Nephron progenitor cell (in vitro differentiated cells): ENCODE measurements at regions not wholly inside any gene's neighbourhood (a gene's known extent, or its start where the extent isn't known, plus 50 kb on each side); places are given as distances from the start of the nearest gene placed in this dataset.

Experiments used
- DNase-seq: peaks from one replicate; pipeline ENCODE4 v3.0.0; 2021
- H3K27ac Mint-ChIP-seq: 2 replicates; pipeline ENCODE4 v1.8.0; 2021; ENCODE audit warnings: mild to moderate bottlenecking, moderate library complexity, mixed read lengths
- H3K27me3 Mint-ChIP-seq: 2 replicates; pipeline ENCODE4 v1.8.0; 2021; ENCODE audit warnings: mild to moderate bottlenecking, low read depth, mixed read lengths; ENCODE audit not compliant: poor library complexity
- H3K36me3 Mint-ChIP-seq: 2 replicates; pipeline ENCODE4 v1.8.0; 2021; ENCODE audit warnings: low read depth, mixed read lengths
- H3K4me1 Mint-ChIP-seq: 2 replicates; pipeline ENCODE4 v1.8.0; 2021; ENCODE audit warnings: mixed read lengths
- H3K4me3 Mint-ChIP-seq: 2 replicates; pipeline ENCODE4 v1.8.0; 2021; ENCODE audit warnings: mild to moderate bottlenecking, moderate library complexity, mixed read lengths
- H3K9me3 Mint-ChIP-seq: 2 replicates; pipeline ENCODE4 v1.8.0; 2021; ENCODE audit warnings: mild to moderate bottlenecking, moderate library complexity, mixed read lengths
- TF ChIP-seq, protein P1 (sequence below): fragments of 200-600 bp; sonication (generic); IDR thresholded peaks from 2 replicates; pipeline ENCODE4 v1.5.0; 2021; ENCODE audit warnings: antibody characterized with exemption

DNA sequence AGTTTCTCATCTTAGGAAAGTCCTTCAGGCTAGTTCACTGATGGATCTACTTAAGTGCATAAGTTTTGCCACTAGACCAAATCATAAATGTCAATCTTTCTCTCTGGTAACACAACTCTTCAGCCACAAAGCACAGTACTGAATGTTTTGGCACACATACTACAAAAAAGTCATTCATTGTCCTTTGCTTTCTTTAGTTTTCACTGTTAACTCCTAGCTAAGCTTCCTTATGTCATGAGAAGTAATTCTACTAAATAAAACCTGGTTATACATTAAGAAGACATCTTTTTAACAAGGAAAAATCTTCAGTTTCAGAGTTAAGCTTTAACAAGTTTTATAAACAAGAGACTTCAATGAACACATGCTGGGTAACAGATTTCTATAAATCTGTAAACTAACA is 379.2 kb upstream of the NFIA start:
- TF ChIP-seq, protein P1, sequence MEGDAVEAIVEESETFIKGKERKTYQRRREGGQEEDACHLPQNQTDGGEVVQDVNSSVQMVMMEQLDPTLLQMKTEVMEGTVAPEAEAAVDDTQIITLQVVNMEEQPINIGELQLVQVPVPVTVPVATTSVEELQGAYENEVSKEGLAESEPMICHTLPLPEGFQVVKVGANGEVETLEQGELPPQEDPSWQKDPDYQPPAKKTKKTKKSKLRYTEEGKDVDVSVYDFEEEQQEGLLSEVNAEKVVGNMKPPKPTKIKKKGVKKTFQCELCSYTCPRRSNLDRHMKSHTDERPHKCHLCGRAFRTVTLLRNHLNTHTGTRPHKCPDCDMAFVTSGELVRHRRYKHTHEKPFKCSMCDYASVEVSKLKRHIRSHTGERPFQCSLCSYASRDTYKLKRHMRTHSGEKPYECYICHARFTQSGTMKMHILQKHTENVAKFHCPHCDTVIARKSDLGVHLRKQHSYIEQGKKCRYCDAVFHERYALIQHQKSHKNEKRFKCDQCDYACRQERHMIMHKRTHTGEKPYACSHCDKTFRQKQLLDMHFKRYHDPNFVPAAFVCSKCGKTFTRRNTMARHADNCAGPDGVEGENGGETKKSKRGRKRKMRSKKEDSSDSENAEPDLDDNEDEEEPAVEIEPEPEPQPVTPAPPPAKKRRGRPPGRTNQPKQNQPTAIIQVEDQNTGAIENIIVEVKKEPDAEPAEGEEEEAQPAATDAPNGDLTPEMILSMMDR, result no peak
- Mint-ChIP-seq H3K36me3 (no peaks in the 10 kb centered on the region), H3K4me3 (no peak overlapping the region), H3K27me3 (peaks cover 4% of the 10 kb centered on the region), H3K9me3 (peaks cover 11% of the 10 kb centered on the region), H3K27ac (no peak overlapping the region), H3K4me1 (no peaks in the 10 kb centered on the region)
- no peak for DNase-seq

DNA sequence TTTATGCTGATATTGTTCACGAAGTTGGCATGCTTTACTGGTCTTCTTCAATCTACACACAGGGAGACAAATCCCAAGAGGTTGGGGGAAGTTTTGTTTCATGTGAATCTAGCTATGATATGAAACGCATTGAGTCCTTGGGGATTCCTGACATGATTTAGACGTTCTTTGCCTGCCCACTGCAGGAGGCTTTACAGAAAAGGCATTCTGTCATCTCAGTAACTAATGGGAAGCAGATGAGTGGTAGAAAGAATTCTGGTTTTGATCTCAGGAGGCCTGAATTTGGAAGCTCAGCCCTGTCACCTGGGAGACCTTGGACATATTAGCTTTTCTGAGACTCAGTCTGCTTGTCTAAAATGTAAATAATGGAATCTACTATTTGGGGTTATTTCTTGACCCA is 383.0 kb upstream of the NFIA start:
- Mint-ChIP-seq H3K27me3 (no peaks in the 10 kb centered on the region), H3K4me3 (no peak overlapping the region), H3K36me3 (no peaks in the 10 kb centered on the region), H3K4me1 (no peaks in the 10 kb centered on the region), H3K9me3 (no peaks in the 10 kb centered on the region), H3K27ac (no peak overlapping the region)
- DNase-seq, result no peak
- TF ChIP-seq, protein P1, result no peak

DNA sequence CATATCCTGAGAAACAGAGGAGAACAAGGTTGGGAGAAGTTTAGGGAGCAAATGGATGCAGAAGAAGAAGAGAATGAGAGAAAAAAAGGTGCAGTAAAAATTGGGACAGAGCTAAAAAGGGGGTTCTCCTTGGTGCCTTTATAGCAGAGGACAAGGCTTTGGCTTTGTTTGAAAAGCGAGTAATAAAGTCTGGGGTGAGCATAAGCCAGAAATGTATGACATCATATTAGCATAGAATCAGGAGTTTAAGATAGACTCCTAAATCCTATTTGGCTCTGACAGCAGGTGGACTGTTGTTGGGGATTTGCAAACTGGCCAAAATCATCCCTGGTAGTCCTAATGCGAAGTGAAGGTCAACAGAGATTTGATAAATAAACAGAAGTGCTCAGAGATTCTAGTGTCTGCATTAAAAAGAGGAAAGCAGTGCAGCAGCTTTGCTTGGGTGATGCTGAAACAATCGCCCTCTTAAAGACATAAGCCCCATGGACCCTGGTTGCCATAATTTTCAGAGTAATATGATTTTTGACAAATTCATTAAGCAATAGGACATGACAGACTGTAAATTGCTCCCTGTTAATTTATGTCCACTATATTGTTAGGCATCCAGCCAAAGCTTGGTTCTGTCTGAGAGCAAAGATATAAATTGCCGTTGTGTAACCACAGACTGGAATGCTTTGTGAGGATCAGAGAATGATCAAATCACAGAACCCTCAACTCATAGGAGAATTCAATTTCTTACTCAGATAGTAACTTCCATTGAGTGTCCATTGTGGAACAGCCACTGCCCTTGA is 385.0 kb upstream of the NFIA start:
- no peaks in the 10 kb centered on the region for H3K36me3 Mint-ChIP-seq
- TF ChIP-seq, protein P1, result no peak
- DNase-seq, result no peak
- no peak overlapping the region for H3K27ac Mint-ChIP-seq
- H3K27me3 Mint-ChIP-seq, result no peaks in the 10 kb centered on the region
- H3K9me3 Mint-ChIP-seq, result peaks cover 16% of the 10 kb centered on the region
- no peak overlapping the region for H3K4me3 Mint-ChIP-seq
- H3K4me1 Mint-ChIP-seq, result no peaks in the 10 kb centered on the region

DNA sequence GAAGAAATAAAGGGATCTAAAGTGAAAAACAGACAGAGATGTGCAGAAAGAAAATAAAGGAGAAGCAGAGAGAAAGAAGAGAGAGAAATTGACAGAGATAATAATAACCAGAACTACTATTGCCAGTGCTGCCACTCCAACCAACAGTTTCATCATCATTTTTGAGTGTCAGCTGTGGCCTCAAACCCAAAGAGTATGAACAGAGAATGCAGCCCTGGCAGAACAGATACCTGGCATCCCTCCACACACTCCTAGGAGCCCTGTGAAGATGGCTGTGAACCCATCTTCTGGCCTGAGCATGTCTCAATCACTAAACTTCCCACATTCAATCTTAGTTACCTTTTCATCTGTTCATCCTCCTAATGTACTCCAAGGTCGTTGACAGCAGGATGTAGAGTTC is 385.8 kb upstream of the NFIA start:
- no peak overlapping the region for H3K27ac Mint-ChIP-seq
- no peak overlapping the region for H3K4me3 Mint-ChIP-seq
- TF ChIP-seq, protein P1, result no peak
- DNase-seq, result no peak
- H3K27me3 Mint-ChIP-seq, result no peaks in the 10 kb centered on the region
- H3K9me3 Mint-ChIP-seq, result peaks cover 16% of the 10 kb centered on the region
- no peaks in the 10 kb centered on the region for H3K36me3 Mint-ChIP-seq
- H3K4me1 Mint-ChIP-seq, result no peaks in the 10 kb centered on the region

DNA sequence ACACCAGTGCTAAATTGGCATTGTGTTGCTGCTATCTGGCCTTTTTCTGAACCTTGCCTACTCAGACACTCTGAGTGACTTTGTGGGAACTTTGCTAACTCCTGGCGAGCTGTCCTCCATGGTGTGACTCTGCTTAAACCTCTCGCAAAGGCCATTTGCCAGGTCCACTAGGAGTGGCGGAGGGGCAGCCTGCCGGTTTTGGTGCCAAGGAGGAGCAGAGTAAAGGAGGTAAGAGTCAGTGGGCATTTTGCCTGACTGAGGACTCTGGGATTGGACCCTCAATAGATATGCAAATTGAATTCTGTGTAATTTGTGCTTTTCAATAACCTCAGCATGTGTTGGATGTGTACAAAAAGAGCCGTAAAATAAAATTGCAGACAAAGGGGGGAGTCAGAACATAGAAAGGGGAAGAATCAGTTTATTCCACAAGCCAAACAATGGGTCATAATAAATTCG is 386.6 kb upstream of the NFIA start:
- Mint-ChIP-seq H3K27ac (no peak overlapping the region), H3K27me3 (peaks cover 3% of the 10 kb centered on the region), H3K36me3 (no peaks in the 10 kb centered on the region), H3K4me1 (no peaks in the 10 kb centered on the region), H3K9me3 (peaks cover 20% of the 10 kb centered on the region), H3K4me3 (no peak overlapping the region)
- no peak for DNase-seq
- TF ChIP-seq, protein P1, result no peak

DNA sequence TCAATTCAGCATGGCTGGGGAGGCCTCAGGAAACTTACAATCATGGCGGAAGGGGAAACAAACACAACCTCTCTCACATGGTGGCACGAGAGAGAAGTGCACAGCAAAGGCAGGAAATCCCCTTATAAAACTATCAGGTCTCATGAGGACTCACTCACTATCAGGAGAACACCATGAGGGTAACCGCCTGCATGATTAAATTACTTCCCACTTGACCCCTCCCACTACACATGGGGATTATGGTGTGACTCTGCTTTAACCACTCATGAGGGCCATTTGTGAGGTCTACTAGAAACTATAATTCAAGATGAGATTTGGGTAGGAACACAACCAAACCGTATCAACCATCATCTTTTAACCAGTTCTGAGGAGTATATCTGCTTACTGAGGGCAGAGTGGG is 387.4 kb upstream of the NFIA start:
- Mint-ChIP-seq H3K4me1 (no peaks in the 10 kb centered on the region), H3K4me3 (no peak overlapping the region), H3K36me3 (no peaks in the 10 kb centered on the region), H3K27me3 (peaks cover 3% of the 10 kb centered on the region), H3K27ac (no peak overlapping the region), H3K9me3 (peaks cover 20% of the 10 kb centered on the region)
- DNase-seq, result no peak
- TF ChIP-seq, protein P1, result no peak
